ENCODE measurements at regions not wholly inside any gene's neighbourhood (a gene's known extent, or its start where the extent isn't known, plus 50 kb on each side); places are given as distances from the start of the nearest gene placed in this dataset.

DNA sequence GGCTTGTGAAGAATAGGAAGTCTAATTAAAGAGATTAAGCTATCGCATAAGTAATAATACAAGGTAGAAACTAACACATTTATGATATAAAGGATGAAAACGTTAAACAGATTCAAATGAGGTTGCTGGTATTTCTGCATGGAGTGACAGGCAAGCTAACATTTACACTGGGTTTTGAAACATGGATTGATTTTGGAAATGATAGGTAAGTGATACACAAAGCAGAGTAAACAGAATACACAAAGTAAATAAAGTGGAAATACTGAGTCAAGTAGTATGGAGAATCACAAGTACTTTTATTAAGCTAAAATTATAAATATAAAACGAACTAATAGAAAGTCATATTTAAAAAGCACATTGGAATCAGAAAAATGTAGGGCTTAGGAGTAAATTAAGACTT is 665.3 kb downstream of the STPG2 start:
- Histone ChIP-seq H3K9me3 (ENCODE audit: control insufficient read depth, insufficient read depth, low read length) (no peaks in the 10 kb centered on the region), H3K27me3 (ENCODE audit: control insufficient read depth, low read length) (no peaks in the 10 kb centered on the region)
- no peak for TF ChIP-seq EZH2phosphoT487 (IDR thresholded peaks at IDR 0.05; ENCODE audit: borderline replicate concordance, low read length)
- TF ChIP-seq, protein P1, sequence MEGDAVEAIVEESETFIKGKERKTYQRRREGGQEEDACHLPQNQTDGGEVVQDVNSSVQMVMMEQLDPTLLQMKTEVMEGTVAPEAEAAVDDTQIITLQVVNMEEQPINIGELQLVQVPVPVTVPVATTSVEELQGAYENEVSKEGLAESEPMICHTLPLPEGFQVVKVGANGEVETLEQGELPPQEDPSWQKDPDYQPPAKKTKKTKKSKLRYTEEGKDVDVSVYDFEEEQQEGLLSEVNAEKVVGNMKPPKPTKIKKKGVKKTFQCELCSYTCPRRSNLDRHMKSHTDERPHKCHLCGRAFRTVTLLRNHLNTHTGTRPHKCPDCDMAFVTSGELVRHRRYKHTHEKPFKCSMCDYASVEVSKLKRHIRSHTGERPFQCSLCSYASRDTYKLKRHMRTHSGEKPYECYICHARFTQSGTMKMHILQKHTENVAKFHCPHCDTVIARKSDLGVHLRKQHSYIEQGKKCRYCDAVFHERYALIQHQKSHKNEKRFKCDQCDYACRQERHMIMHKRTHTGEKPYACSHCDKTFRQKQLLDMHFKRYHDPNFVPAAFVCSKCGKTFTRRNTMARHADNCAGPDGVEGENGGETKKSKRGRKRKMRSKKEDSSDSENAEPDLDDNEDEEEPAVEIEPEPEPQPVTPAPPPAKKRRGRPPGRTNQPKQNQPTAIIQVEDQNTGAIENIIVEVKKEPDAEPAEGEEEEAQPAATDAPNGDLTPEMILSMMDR (IDR thresholded peaks at IDR 0.05; ENCODE audit: low read depth, low read length, poor library complexity, severe bottlenecking) = no peak

DNA sequence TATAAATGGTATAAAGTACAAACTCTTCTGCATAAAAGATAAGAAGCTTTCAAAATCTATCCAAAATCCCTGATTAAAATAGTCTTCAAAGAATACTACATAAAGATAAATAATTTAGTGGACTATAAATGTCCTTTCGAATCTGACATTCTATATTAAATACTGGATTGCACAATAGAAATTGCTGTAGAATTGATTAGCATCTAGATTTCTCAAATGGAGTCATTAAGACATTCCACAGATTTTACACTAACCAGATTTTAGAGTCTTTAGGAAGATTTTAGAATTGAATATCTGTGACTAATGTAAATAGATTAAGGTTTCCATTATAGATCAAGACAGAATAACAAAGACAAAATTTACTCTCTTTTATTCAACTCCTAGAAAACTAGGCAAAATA is 663.9 kb downstream of the STPG2 start:
- H3K79me2 ChIP-seq (ENCODE audit: control insufficient read depth, low read length) = no peaks in the 10 kb centered on the region
- H3K36me3 ChIP-seq (ENCODE audit: control insufficient read depth, low read length) = no peaks in the 10 kb centered on the region
- no peaks in the 10 kb centered on the region for H3K27me3 ChIP-seq (ENCODE audit: control insufficient read depth, low read length)
- no peaks in the 10 kb centered on the region for H3K4me1 ChIP-seq (ENCODE audit: control insufficient read depth, low read length)
- no peaks in the 10 kb centered on the region for H3K9me3 ChIP-seq (ENCODE audit: control insufficient read depth, insufficient read depth, low read length)
- H3K9me2 ChIP-seq (replicated peaks; ENCODE audit: control insufficient read depth, low read length) = no peaks in the 10 kb centered on the region
- no peak overlapping the region for H3K4me3 ChIP-seq (ENCODE audit: low read length)
- no peak overlapping the region for H3K27ac ChIP-seq (ENCODE audit: low read depth, low read length)
- H3F3A ChIP-seq (ENCODE audit: control insufficient read depth, insufficient read depth) = no peaks in the 10 kb centered on the region
- H4K20me1 ChIP-seq (ENCODE audit: control insufficient read depth, insufficient read depth, low read depth, low read length) = no peaks in the 10 kb centered on the region
- TF ChIP-seq EZH2phosphoT487 (IDR thresholded peaks at IDR 0.05; ENCODE audit: borderline replicate concordance, low read length) = no peak
- TF ChIP-seq, protein P1 (IDR thresholded peaks at IDR 0.05; ENCODE audit: low read depth, low read length, poor library complexity, severe bottlenecking) = no peak
- H3K4me2 ChIP-seq (ENCODE audit: low read length) = no peak overlapping the region

More for the DNA sequence above, 665.3 kb downstream of the STPG2 start:
- Histone ChIP-seq H3K4me3 (ENCODE audit: low read length) (no peak overlapping the region), H3F3A (ENCODE audit: control insufficient read depth, insufficient read depth) (no peaks in the 10 kb centered on the region), H3K79me2 (ENCODE audit: control insufficient read depth, low read length) (no peaks in the 10 kb centered on the region), H3K4me2 (ENCODE audit: low read length) (no peak overlapping the region), H4K20me1 (ENCODE audit: control insufficient read depth, insufficient read depth, low read depth, low read length) (no peaks in the 10 kb centered on the region), H3K36me3 (ENCODE audit: control insufficient read depth, low read length) (no peaks in the 10 kb centered on the region), H3K9me2 (replicated peaks; ENCODE audit: control insufficient read depth, low read length) (no peaks in the 10 kb centered on the region), H3K27ac (ENCODE audit: low read depth, low read length) (no peak overlapping the region), H3K4me1 (ENCODE audit: control insufficient read depth, low read length) (no peaks in the 10 kb centered on the region)

DNA sequence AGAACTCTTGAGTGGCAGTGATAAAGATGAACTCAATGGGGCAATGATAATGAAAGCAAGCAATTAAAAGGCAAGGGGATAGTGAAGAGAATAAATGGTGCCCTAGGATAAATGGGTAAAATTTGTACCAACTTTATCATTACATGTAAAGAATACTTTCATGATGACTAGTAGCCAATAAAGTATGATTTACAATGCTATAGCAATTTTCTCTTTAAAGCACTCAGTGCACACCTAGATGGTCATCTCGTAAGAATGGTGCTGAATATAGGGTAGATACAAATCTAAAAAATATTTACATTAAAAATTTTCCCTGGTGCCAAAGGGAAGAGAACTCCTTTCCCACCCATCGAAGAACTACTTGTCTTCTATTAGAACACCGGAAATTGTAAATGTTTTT is 651.4 kb downstream of the STPG2 start:
- no peak overlapping the region for H3K4me2 ChIP-seq (ENCODE audit: low read length)

More for the DNA sequence above, 651.4 kb downstream of the STPG2 start:
- no peak overlapping the region for H3K27ac ChIP-seq (ENCODE audit: low read depth, low read length)
- no peak for TF ChIP-seq EZH2phosphoT487 (IDR thresholded peaks at IDR 0.05; ENCODE audit: borderline replicate concordance, low read length)
- TF ChIP-seq, protein P1 (IDR thresholded peaks at IDR 0.05; ENCODE audit: low read depth, low read length, poor library complexity, severe bottlenecking) = no peak
- no peaks in the 10 kb centered on the region for H3K36me3 ChIP-seq (ENCODE audit: control insufficient read depth, low read length)
- H3K27me3 ChIP-seq (ENCODE audit: control insufficient read depth, low read length) = no peaks in the 10 kb centered on the region
- H3K79me2 ChIP-seq (ENCODE audit: control insufficient read depth, low read length) = no peaks in the 10 kb centered on the region
- H3K9me3 ChIP-seq (ENCODE audit: control insufficient read depth, insufficient read depth, low read length) = no peaks in the 10 kb centered on the region
- H3F3A ChIP-seq (ENCODE audit: control insufficient read depth, insufficient read depth) = no peaks in the 10 kb centered on the region
- no peaks in the 10 kb centered on the region for H3K4me1 ChIP-seq (ENCODE audit: control insufficient read depth, low read length)
- H3K4me3 ChIP-seq (ENCODE audit: low read length) = no peak overlapping the region
- H4K20me1 ChIP-seq (ENCODE audit: control insufficient read depth, insufficient read depth, low read depth, low read length) = no peaks in the 10 kb centered on the region
- H3K9me2 ChIP-seq (replicated peaks; ENCODE audit: control insufficient read depth, low read length) = no peaks in the 10 kb centered on the region

Measured in DOHH2 (cell line).